GM20000 (cell line): ENCODE measurements at regions not wholly inside any gene's neighbourhood (a gene's known extent, or its start where the extent isn't known, plus 50 kb on each side); places are given as distances from the start of the nearest gene placed in this dataset.

ENCODE experiments used
- DNase-seq: peaks from one replicate; pipeline ENCODE4 v3.0.0; 2012; ENCODE audit warnings: low spot score
- CTCF ChIP-seq: IDR thresholded peaks from 2 replicates; pipeline ENCODE4 v1.5.1; 2012; ENCODE audit warnings: mild to moderate bottlenecking, control low read depth; ENCODE audit errors: extremely low read depth, missing control alignments

- no peak for DNase-seq
Observed at GRCh38 chr16:51557670-51558069, 406.6 kb upstream of the SALL1 start.

GRCh38 chr16:51556694-51557340 is 405.7 kb upstream of the SALL1 start:
- no peak for DNase-seq
- no peak for TF ChIP-seq CTCF

More at GRCh38 chr16:51557670-51558069, 406.6 kb upstream of the SALL1 start:
- TF ChIP-seq CTCF: no peak

- no peak for DNase-seq
- no peak for TF ChIP-seq CTCF
Observed at GRCh38 chr16:51553910-51554309, 402.8 kb upstream of the SALL1 start.

- no peak for DNase-seq
- no peak for TF ChIP-seq CTCF
Observed at GRCh38 chr16:51553314-51553713, 402.2 kb upstream of the SALL1 start.

- no peak for TF ChIP-seq CTCF
- DNase-seq: no peak
Observed at GRCh38 chr16:51550800-51551347, 399.8 kb upstream of the SALL1 start.

GRCh38 chr16:51549836-51550235 is 398.8 kb upstream of the SALL1 start:
- DNase-seq: no peak
- TF ChIP-seq CTCF: no peak

- DNase-seq: no peak
- no peak for TF ChIP-seq CTCF
Observed at GRCh38 chr16:51545951-51546350, 394.9 kb upstream of the SALL1 start.
